ENCODE measurements at regions not wholly inside any gene's neighbourhood (a gene's known extent, or its start where the extent isn't known, plus 50 kb on each side); places are given as distances from the start of the nearest gene placed in this dataset.

DNA sequence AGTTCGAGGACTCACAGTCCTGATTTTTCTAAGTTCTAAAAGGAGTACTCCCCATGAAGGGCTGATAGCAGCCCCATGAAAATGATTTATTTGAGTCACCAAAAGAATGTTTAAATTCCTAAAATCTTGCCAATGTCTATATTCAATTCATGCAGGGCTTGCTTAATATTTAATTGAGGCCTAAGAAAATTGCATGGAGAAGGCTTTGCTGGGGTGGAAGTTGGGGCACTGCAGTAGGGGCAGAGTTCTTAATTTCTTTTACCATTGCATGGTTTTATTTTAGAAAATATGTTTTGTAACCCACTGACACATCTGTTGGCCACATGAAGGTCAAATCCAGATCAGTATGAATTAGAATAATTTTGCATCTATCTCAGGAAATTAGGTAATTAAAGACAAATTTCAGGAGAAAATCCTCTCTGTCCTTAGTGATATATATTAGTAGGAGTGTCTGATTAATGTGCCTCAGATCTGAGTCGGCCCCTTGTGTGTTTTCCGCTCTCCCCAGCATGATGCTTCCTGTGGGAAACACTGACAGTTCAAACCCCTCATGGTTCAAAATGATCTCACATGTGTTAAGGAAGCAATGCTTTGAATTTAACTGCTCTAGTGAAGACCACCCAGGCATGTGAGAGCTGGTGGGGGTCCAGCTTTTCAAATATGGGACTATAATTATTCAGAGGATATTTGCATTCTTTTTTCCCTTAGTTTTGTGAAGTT lies 54.0 kb upstream of the EGFL6 start:
- TF ChIP-seq CBX5 (IDR thresholded peaks at IDR 0.05; ENCODE audit: low read depth, low read length) (no peak), RAD21 (IDR thresholded peaks at IDR 0.05 in 1 of 2, conservative IDR thresholded peaks at IDR 0.05 in 1 of 2; ENCODE audit: low read depth in 2 of 2, low read length in 2 of 2) (no peak), BCL11A (IDR thresholded peaks at IDR 0.05; ENCODE audit: low read depth in 2 of 2, low read length in 2 of 2) (no peak), SP1 (IDR thresholded peaks at IDR 0.05; ENCODE audit: low read depth, low read length) (no peak), CHD2 (IDR thresholded peaks at IDR 0.05; ENCODE audit: low read length) (no peak), ZNF274 (IDR thresholded peaks at IDR 0.05; ENCODE audit: borderline replicate concordance, extremely low read depth, low read length) (no peak), HDAC2 (IDR thresholded peaks at IDR 0.05; ENCODE audit: borderline replicate concordance in 1 of 2, low read depth in 2 of 2, low read length in 2 of 2) (no peak), EP300 (IDR thresholded peaks at IDR 0.05; ENCODE audit: borderline replicate concordance in 1 of 2, low read depth in 2 of 2, low read length in 2 of 2) (no peak), POLR2AphosphoS5 (IDR thresholded peaks at IDR 0.05; ENCODE audit: low read depth, low read length) (no peak), TEAD4 (IDR thresholded peaks at IDR 0.05; ENCODE audit: low read depth, low read length) (no peak), EZH2 (IDR thresholded peaks at IDR 0.05; ENCODE audit: low read depth, low read length, severe bottlenecking) (no peak), POLR2A (IDR thresholded peaks at IDR 0.05; ENCODE audit: control extremely low read depth in 1 of 2, low read depth in 2 of 2, low read length in 2 of 2) (no peak)
- TF ChIP-seq, protein P1, sequence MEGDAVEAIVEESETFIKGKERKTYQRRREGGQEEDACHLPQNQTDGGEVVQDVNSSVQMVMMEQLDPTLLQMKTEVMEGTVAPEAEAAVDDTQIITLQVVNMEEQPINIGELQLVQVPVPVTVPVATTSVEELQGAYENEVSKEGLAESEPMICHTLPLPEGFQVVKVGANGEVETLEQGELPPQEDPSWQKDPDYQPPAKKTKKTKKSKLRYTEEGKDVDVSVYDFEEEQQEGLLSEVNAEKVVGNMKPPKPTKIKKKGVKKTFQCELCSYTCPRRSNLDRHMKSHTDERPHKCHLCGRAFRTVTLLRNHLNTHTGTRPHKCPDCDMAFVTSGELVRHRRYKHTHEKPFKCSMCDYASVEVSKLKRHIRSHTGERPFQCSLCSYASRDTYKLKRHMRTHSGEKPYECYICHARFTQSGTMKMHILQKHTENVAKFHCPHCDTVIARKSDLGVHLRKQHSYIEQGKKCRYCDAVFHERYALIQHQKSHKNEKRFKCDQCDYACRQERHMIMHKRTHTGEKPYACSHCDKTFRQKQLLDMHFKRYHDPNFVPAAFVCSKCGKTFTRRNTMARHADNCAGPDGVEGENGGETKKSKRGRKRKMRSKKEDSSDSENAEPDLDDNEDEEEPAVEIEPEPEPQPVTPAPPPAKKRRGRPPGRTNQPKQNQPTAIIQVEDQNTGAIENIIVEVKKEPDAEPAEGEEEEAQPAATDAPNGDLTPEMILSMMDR (IDR thresholded peaks at IDR 0.05; ENCODE audit: control extremely low read depth in 1 of 3, insufficient read depth in 1 of 3, low read depth in 1 of 3, low read length in 3 of 3), result no peak

All from H1 (cell line).